DMS53 treated with DMSO at 0.1 percent for 48 hours (cell line): ENCODE measurements at regions not wholly inside any gene's neighbourhood (a gene's known extent, or its start where the extent isn't known, plus 50 kb on each side); places are given as distances from the start of the nearest gene placed in this dataset.

Experiments
- DNase-seq: peaks from one replicate; lab custom pipeline; 2025; ENCODE audit not compliant: unreplicated experiment; lab: John Stamatoyannopoulos, UW

DNA sequence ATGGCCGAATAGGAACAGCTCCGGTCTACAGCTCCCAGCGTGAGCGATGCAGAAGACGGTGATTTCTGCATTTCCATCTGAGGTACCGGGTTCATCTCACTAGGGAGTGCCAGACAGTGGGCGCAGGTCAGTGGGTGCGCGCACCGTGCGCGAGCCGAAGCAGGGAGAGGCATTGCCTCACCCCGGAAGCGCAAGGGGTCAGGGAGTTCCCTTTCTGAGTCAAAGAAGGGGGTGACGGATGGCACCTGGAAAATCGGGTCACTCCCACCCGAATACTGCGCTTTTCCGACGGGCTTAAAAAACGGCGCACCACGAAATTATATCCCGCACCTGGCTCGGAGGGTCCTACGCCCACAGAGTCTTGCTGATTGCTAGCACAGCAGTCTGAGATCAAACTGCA lies 572.8 kb upstream of the AGA start:
- peak; percentile 0 for DNase-seq

DNA sequence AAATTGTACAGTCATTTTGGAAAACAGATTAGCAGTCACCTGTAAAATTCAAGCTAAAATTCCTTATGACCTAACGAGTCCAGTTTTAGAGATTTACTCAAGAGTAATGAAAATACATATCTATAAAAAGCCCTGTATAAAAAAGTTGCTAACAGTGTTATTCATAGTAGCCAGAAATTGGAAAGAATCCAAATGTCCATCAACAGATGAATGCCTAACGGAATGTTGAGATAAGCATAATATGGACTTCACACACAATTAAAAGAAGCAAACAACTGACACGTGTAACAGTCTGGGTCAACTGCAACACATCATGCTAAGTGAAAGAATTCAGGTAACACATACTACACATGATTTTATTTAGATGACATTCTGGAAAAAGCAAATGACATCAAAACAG lies 584.8 kb upstream of the AGA start:
- DNase-seq: no peak

DNA sequence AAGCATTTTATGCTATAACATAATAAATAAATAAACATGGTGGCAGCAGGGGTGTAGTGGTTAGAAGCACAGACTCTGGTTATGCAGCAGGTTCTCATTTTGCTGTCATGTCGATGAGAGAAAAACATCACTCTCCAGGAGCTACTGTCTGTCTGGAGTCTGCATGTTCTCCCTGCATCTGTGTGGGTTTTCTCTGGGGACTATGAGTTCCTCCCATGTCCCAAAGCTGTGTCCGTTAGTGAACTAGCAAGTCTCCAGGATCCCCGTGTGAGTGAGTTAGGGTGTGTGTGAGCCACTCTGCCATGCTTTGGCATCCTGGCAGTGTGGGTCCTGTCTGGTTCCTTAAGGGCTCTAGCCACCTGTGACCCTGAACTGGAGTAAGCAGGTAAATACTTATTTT lies 585.6 kb upstream of the AGA start:
- no peak for DNase-seq

DNA sequence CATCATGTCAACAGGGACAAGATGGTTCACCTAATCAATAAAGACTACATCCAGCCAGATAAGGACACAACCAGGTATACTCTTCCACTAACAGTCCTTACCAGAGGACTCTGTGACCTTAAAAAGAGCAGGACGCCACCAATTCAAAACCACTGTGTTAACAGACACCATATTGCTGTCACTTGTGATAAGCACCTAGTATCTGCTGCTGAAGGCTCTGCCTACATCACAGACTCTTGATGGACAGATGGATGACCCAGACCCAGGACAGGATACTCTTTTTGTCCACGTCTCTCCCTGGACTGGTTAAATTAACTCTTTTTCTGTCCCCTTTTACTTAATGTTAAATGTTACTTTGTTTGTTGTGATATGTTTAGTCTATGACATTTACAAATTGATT lies 586.2 kb upstream of the AGA start:
- no peak for DNase-seq

DNA sequence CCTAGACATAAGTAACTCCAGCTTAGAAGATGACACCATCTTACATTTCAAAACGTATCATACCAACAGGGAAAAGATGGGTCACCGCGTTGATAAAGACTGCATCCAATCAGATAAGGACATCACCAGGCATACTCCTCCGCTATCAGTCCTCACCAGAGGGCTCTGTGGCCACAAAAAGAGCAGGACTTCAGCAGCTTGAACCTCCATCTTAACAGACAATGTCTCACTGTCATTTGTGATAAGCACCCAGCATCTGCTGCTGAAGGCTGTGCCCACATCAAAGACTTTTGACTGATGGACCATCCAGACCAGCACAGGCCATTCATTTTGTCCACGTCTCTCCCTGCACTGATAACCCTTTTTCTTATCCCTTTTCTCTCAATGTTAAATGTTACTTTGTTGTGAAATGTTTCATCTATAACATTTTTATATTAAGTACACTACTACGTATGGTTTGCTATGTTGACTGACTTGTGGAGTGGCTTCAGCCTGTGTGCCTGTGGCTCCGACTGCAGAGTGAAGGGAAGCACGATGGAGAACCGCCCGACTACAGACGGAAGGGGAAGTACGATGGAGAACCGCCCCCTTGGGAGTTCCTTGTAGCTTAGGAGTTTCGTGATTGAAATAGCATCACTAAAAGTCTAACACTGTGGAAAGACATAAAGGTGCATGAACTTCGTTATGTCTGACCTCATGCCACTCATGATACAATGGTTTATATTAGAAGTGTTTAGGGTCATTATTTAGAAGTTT lies 595.4 kb upstream of the AGA start:
- no peak for DNase-seq

DNA sequence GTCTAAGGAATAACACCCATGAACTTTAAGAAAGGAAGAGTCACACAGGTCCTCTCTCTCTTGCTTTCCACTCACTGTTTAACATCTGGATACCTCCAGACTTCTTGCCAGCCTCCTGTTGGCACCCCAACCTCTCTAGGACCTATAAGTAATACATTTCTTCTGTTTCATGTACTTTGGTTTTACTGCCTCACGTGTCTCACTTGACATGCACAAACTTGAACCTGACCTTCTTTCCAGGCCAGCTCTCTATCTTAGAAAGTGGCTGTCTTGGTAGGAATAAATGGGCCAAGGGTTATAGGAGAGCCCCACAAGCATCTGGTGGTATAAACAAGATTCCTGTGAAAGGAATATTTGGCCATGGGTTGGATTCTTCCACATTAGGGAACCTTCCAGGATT lies 614.8 kb upstream of the AGA start:
- DNase-seq: no peak

DNA sequence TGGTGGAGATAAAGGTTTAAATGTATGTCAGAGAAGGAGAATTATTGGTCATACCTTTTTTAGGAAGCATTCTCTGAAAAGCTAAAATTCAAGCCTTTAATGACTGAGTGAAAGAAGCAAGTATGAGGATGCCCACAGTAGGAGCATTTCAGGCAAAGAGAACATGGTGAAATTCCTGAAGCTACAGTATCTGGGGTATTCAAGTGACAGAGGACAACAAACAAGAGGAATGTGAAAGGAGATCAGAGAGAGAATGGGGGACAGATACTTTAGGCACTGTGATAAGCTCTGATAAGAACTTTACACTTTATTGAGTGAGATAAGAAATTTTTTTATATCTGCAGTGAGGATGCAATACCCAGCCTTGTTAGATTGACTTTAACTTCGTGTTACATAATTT lies 621.3 kb upstream of the AGA start:
- DNase-seq: no peak

DNA sequence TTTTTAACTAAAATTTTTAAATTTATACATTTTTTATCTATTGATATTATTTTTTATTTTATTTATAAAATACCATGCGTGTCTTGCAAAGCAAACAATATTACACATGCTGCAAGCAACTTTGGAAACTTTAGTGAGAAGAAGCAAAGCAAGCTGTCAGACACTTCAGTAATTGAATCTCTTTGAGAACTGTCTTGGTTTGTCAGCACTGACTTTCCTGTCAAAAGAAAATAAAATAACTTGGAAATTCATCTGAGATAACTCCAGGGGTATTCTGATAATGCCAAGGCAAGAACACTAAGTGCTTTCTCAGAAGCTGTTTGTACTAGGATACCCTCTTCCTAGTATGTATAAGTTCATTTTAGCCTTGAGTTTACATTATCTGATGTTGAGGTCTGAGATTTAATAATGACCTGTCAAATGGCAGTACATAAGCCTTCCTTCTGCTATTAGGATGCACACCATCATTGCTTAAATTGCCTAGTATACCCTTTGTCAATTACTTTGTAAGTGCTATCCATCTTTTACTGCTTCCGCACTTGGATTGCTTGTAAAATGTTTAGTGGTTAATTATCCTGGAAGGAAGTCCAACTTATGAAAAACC lies 624.2 kb upstream of the AGA start:
- DNase-seq: no peak

DNA sequence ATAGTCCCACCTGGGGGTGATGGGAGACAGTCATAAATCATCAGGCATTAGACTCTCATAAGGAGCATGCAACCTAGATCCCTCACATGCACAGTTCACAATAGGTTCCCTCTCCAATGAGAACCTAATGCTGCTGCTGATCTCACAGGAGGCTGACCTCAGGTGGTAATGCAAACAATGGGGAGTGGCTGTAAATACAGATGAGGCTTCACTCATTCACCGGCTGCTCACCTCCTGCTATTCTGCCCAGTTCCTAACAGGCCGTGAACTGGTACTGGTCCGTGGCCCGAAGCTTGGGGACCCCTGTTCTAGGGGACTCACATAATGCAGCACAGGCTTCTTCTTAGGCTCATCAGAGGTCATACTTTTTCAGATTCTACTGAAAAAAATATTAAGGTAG lies 625.9 kb upstream of the AGA start:
- peak; percentile 43 for DNase-seq

DNA sequence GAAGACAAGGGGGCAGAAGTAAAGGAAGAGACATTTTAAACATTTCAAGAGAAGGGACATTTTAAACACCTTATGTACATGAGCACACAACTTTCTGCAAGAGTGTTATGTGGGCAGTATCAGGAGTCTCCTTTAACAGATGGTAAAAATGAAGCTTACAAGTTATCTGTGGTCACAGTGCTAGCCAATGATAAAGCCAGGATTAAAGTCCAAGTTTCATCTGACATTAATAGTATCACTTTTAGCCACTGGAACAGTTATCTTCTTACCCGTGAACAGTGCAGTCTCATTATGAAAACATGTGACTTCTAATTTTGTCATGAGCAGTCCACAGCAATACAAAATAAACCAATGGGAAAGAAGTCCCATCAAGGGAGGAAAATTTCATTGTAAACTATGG lies 627.9 kb upstream of the AGA start:
- DNase-seq: no peak

DNA sequence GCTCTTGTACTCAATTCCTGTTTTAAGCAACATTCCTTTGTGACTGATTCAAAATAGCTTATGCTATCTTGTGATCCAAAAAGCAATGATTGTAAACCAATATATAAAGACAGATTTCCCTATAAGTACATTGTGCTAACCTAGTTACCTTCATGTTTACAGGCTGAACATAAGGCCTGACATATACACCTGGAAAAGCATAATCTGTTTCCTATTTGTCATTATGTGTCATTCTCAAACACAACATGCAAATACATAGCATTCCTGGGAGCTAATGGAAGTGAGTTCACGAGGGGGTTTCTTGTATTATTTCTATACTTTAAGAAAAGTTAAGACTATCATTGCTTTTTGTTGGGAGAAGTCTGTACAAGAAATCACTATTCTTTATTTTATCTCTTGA lies 638.1 kb upstream of the AGA start:
- no peak for DNase-seq

DNA sequence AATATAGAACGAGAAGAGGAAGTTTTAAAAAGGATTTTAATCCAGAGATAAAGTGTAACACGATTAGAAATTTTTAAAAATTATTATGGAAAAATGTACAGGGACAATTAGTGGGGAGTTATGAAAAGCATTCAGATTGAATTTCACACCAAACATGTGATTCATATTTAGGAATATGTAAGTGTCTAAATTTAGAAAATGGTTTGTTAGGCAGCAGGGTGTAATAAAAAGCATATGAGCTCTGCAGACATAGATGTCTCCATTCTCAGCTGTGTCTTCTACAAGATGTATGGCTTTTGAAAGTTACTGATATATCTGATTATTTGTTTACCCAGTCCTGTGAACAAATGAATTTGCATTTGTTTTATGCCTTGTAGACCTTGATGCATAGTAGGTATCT lies 638.9 kb upstream of the AGA start:
- DNase-seq: no peak

DNA sequence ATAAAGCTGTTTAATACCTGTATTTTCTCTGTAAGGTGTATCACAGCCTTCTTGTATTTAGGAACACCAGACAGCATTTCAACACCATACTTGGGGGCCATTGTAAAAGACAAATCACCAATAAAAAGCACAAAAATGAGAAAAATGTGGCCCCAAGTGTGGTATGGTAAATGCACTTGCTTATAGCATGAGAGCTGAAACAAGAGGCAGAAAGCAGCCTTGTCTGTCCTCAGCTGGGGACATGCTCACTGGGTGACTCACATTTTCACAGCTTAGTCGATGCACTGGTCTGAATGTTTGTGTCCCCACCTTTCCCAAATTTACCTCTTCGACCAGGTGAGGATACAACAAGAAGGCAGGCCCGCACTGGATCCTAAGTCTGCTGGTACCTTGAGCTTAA lies 639.7 kb upstream of the AGA start:
- no peak for DNase-seq

DNA sequence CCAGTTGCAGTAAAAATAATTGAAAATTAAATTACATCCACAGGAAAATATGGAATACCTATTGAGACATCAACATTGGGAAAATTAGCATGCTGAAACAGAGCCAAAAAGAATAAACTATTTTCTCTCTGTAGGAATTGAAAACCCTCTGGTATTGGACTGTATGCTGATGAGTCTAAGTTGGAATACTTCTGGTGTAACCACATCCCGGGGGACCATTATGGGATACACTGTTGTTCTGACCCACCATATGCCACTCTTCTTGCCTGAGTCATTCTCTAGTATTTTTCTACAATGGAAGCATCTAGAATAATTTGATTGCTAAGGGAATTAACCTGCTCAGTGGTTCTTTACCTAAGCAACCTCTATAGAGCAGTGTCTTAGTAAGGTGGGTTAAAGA lies 640.7 kb upstream of the AGA start:
- DNase-seq: no peak

DNA sequence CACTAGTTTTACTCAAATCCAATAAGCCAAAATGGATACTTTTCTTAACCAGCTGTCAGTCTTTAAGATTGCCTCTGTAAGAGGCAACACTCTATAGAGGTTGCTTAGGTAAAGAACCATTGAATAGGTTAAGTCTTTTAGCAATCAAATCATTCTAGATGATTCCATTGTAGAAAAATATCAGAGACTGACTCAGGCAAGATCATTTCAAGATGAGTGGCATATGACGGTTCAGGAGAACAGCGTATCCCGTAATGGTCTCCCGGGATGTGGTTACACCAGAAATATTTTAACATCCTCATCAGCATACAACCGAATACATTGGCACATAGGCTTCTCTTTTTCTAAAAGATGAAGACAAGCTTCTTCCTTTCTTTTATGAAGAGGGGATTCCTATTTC lies 641.7 kb upstream of the AGA start:
- no peak for DNase-seq

DNA sequence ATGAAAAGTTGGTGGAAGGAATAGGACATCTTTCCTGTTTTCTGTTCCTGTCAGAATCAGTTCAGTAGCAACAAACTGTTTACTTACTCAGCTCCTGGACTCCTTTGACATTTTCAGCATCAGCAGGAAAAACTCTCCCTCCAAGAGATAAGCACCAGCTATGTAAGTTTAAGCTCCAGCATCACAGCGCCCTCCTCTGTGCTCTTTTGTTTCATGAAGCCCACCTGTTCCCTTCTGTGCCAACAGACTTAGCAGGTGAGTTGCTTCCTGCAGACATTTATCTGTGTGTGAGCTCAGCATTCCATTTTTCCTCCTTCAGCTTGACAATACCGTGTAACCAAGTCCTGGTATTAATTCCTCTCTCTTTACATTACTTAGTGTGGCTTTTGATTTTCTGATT lies 644.1 kb upstream of the AGA start:
- DNase-seq: peak; percentile 4

DNA sequence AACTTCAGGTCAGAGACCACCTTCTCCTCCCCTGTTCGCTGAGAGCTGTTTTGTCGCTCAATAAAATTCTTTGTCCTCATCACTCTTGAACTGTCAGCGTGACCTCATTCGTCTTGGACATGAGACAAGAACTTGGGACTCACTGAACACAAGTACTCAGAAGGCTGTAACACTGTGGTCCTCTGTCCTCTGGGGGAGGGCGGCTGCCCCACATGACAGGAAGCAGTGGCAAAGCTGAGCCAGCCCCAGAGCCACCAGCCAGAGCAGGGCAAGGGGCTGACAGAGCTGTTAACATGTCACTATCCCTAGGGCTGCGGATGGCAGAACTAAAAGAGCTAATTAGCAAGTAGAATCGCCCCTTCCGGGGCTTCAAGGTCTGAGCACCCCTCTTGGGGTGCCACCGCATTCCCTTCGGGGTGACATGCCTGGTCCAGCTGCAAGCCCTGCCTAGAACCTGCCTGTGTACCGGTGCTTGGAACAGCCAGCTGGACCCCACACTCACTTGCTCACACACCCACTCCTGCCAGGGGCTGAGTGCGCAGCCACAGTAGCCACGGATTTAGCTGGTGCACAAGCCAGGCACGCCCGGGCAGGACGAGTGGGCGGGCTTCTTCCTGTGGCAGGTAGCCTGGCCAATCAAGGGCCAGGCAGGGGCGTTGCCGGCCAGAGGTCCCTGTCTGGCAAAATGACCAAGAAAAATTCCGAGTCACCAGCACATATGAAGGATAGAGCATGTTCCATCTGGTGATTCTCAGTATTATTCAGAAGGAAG lies 648.6 kb upstream of the AGA start:
- no peak for DNase-seq

DNA sequence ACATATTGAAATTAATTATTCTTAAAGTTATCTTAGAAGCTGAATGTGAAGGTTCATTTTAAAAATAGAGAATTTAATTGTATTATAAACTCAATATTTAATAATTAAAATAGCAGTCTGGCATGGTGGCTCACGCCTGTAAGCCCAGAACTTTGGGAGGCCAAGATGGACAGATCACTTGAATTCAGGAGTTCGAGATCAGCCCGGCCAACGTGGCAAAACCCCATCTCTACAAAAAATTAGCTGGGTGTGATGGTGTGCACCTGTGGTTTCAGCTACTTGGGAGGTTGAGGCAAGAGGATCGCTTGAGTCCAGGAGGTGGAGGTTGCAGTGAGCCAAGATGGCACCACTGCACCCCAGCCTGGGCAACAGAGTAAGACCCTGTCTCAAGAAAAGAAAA lies 659.9 kb upstream of the AGA start:
- no peak for DNase-seq

DNA sequence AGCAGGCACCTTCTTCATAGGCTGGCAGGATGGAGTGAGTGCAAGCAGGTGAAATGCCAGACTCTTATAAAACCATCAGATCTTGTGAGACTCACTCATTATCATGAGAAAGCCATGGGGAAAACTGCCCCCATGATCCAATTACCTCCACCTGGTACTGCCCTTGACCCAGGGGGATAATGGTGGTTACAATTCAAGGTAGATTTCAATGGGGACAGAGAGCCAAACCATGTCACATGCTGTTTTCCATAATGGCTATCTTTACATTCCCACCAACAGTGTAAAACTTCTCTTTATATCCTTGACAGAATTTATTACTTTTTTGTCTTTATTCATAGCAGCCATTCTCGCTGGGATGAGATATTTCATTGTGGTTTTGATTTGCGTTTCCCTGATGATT lies 663.0 kb upstream of the AGA start:
- DNase-seq: no peak

DNA sequence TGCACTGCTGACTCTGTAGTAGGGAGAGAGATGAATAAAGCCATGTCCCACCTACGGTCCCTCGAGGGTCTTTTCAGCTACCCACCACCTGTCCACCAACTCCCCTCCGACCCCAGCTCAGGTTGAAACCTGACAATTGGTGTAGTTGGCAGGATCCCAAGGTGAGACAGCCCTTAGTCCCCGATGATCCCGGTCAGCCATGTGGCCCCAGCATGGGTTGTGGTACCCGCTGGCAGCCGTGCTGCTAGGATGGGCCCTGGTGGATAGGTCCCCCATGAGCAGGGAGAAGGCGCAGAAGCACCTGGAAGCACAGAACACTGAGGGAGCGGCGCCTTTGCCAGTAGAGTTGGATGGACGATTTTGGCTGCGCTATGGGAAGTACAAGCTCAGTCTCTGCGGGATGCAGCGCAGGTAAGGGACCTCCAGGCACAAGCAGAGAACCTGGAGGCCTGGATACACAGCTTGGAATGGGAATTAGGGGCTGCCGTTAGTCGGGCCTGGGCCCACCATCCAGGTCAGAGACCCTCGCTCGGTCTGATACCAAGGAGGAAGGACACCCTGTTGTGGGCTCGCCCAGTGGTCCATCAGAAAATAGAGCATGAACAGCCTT lies 694.6 kb upstream of the AGA start:
- DNase-seq: no peak

DNA sequence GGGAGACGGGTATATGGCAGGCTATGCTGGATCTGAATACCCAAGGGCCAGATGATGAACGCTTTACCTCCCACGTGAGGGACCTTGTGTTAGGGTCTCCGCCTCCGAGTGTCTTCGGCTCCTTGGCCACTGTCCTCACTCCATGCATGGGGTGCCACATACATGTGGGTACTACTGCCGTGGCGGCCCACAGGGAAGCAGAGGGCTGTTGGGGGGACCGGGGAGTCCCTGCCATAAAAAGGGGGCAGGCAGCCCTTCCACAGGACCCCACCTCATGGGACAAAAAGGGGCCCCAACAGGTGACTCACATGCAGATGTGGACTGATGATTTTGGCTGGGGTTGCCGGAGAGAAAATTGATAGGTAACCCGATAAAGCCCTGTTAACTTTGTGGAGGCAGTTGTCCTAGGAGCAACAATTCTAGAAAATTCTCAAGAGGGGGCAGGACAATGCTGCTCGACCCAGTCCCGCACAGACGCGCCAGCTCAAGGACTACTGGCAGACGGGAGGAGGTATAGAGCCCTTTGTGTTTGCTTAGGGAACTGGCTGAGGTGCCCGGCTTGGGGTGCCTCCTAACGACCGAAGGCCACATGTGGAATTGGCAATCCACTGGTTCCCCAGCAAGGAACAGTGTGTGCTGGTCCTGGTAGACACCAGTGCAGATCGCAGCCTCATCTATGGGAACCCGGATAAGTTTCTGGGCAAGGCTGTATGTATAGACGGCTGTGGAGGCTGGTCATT lies 695.7 kb upstream of the AGA start:
- no peak for DNase-seq
